Heart left ventricle (tissue), 16 donors: ENCODE measurements at regions not wholly inside any gene's neighbourhood (a gene's known extent, or its start where the extent isn't known, plus 50 kb on each side); places are given as distances from the start of the nearest gene placed in this dataset.

Experiments used
- ATAC-seq, 4 donors: fragments of 200-7000 bp; cut with Tn5 transposase; one replicate each; pipeline ENCODE4 v1.9.1; 2020 to 2022; ENCODE audit warnings: moderate library complexity in 4 of 4, mild to moderate bottlenecking in 3 of 4, moderate number of reproducible peaks in 1 of 4
- DNase-seq, 5 donors: peaks; one replicate each; pipeline ENCODE4 v3.0.0-alpha.2; 2020
- H3K27ac ChIP-seq, 12 donors: fragments of 200-600 bp; sonication (generic) in 4 of 12; one replicate each; pipeline versions ENCODE4 v1.5.0 to v1.8.0; 2016 to 2022; ENCODE audit warnings: mild to moderate bottlenecking in 2 of 12
- H3K27me3 ChIP-seq, 9 donors: fragments of 200-600 bp; sonication (generic) in 2 of 9; one replicate each; pipeline versions ENCODE4 v1.5.1 to v1.8.0; 2016 to 2022; ENCODE audit warnings: mild to moderate bottlenecking in 3 of 9
- H3K36me3 ChIP-seq, 9 donors: fragments of 200-600 bp; sonication (generic) in 2 of 9; one replicate each; pipeline versions ENCODE4 v1.5.0 to v1.8.0; 2018 to 2022; ENCODE audit warnings: mild to moderate bottlenecking in 2 of 9
- H3K4me1 ChIP-seq, 12 donors: fragments of 200-600 bp; sonication (generic) in 4 of 12; one replicate each; pipeline versions ENCODE4 v1.5.0 to v1.8.0; 2016 to 2022; ENCODE audit warnings: mild to moderate bottlenecking in 3 of 12
- H3K4me3 ChIP-seq, 12 donors: fragments of 200-600 bp; sonication (generic) in 4 of 12; one replicate each; pipeline versions ENCODE4 v1.5.0 to v1.8.0; 2017 to 2022; ENCODE audit warnings: mild to moderate bottlenecking in 9 of 12, moderate library complexity in 4 of 12
- H3K9me3 ChIP-seq, 12 donors: fragments of 200-600 bp; sonication (generic) in 4 of 12; one replicate each; pipeline versions ENCODE4 v1.5.0 to v1.8.0; 2016 to 2022; ENCODE audit warnings: mild to moderate bottlenecking in 1 of 12
- CTCF ChIP-seq, 12 donors: fragments of 200-600 bp; sonication (generic) in 4 of 12; IDR thresholded peaks; one replicate each; pipeline versions ENCODE4 v1.5.0 to v1.8.0; 2018 to 2022; ENCODE audit warnings: antibody characterized with exemption in 12 of 12, mild to moderate bottlenecking in 5 of 12
- POLR2A ChIP-seq, 2 donors: fragments of 450-650 bp; IDR thresholded peaks; one replicate each; pipeline ENCODE4 v1.6.1; 2017; ENCODE audit warnings: antibody characterized with exemption in 2 of 2, mild to moderate bottlenecking in 2 of 2, moderate library complexity in 2 of 2
- WGBS, 4 donors: extraction: QIAGEN DNeasy Blood & Tissue Kit in 2 of 4; methylation state at CpG; one replicate each; pipeline versions ENCODE4 v1.1.5 to v1.1.7; 2013 to 2018; 5-methylcytosine and 5-hydroxymethylcytosine counted together
- intact Hi-C, 10 donors: fragments of 100-400 bp; cut with DNase I; formaldehyde crosslinking; loops; one replicate each; pipeline versions ENCODE4 v1.11.1 to v1.14.2; 2022
- donor health status: ischemic (EF 13 %, LVEDD 7.1; RV severe dilation, severe dysfunction).
- donor health status: healthy with polysubstance abuse.
- donor health status: DM: no; HTN: yes; CAD: no.
- donor health status: DM: no; HTN: no; CAD: no.
- donor health status: ischemic (EF 25% LVEDD 6.9; RV normal size, moderate dysfunction).
- donor health status: ischemic (EF 25% LVEDD 5.7; RV mildly dilated, moderate dysfunction).
- donor health status: healthy.
- donor health status: DM: yes; HTN: yes; CAD: no.
- donor health status: ischemic (EF 35%, LVEDD 5.7; RV mildly dilated, moderate dysfunction).
- donor health status: nonischemic (EF 11% LVEDD 7.7; RV severe dilation, severe dysfunction).
- donor health status: DM: yes; HTN: yes; CAD: no.
- donor health status: PGD.
- donor health status: ischemic (EF 29% LVEDD 5.4; RV normal size, mild dysfunction).
- donor health status: nonischemic (EF 23%, LVEDD 6.1; RV moderate dilation, normal function).

GRCh38 chr4:11106759-11107158 lies 321.9 kb downstream of the HS3ST1 start:
- Histone ChIP-seq H3K4me3 (no peak overlapping the region), H3K36me3 (no peaks in the 10 kb centered on the region), H3K27ac (no peak overlapping the region), H3K9me3 (no peaks in the 10 kb centered on the region), H3K4me1 (no peaks in the 10 kb centered on the region), H3K27me3 (no peaks in the 10 kb centered on the region)
- intact Hi-C loops: no loop called here
- ATAC-seq (no peak), DNase-seq (no peak)
- no peak for TF ChIP-seq POLR2A (IDR thresholded peaks at IDR 0.05)
- no peak for TF ChIP-seq CTCF (IDR thresholded peaks at IDR 0.05)
- WGBS, 4 donors: 72 to 79% (median 78%) methylated on average over 2 of the region's 2 CpGs

GRCh38 chr4:11106190-11106589 lies 322.5 kb downstream of the HS3ST1 start:
- intact Hi-C loops: no loop called here
- no peaks in the 10 kb centered on the region for H3K36me3 ChIP-seq
- H3K4me1 ChIP-seq: no peaks in the 10 kb centered on the region

GRCh38 chr4:11105715-11106114 lies 323.0 kb downstream of the HS3ST1 start:
- intact Hi-C loops: no loop called here
- DNase-seq (no peak), ATAC-seq (no peak)
- WGBS, 4 donors: 64 to 88% (median 82%) methylated on average over 3 of the region's 3 CpGs
- TF ChIP-seq POLR2A (IDR thresholded peaks at IDR 0.05): no peak
- TF ChIP-seq CTCF (IDR thresholded peaks at IDR 0.05): no peak
- no peaks in the 10 kb centered on the region for H3K36me3 ChIP-seq
- no peaks in the 10 kb centered on the region for H3K9me3 ChIP-seq
- H3K27ac ChIP-seq: no peak overlapping the region
- H3K4me1 ChIP-seq: no peaks in the 10 kb centered on the region
- no peak overlapping the region for H3K4me3 ChIP-seq
- no peaks in the 10 kb centered on the region for H3K27me3 ChIP-seq

More at GRCh38 chr4:11106190-11106589, 322.5 kb downstream of the HS3ST1 start:
- no peaks in the 10 kb centered on the region for H3K9me3 ChIP-seq
- no peaks in the 10 kb centered on the region for H3K27me3 ChIP-seq
- no peak for ATAC-seq
- no peak for DNase-seq
- no peak overlapping the region for H3K27ac ChIP-seq
- TF ChIP-seq POLR2A (IDR thresholded peaks at IDR 0.05) (no peak), CTCF (IDR thresholded peaks at IDR 0.05) (no peak)
- no peak overlapping the region for H3K4me3 ChIP-seq

GRCh38 chr4:11098461-11098860 lies 330.2 kb downstream of the HS3ST1 start:
- Histone ChIP-seq H3K36me3 (no peaks in the 10 kb centered on the region), H3K9me3 (no peaks in the 10 kb centered on the region), H3K4me1 (no peaks in the 10 kb centered on the region), H3K27me3 (no peaks in the 10 kb centered on the region), H3K4me3 (no peak overlapping the region), H3K27ac (no peak overlapping the region)
- WGBS, 4 donors: 77 to 93% (median 86%) methylated on average over 3 of the region's 3 CpGs
- no peak for TF ChIP-seq POLR2A (IDR thresholded peaks at IDR 0.05)
- no peak for DNase-seq
- no peak for ATAC-seq
- intact Hi-C loops: no loop called here

- Histone ChIP-seq H3K27ac (no peak overlapping the region), H3K27me3 (no peaks in the 10 kb centered on the region), H3K36me3 (no peaks in the 10 kb centered on the region), H3K4me1 (no peaks in the 10 kb centered on the region), H3K9me3 (no peaks in the 10 kb centered on the region), H3K4me3 (no peak overlapping the region)
- DNase-seq (no peak), ATAC-seq (no peak)
- intact Hi-C loops: no loop called here
- WGBS, 4 donors: 85 to 96% (median 89%) methylated on average over 2 of the region's 2 CpGs
- TF ChIP-seq POLR2A (IDR thresholded peaks at IDR 0.05) (no peak), CTCF (IDR thresholded peaks at IDR 0.05) (no peak)
Observed at GRCh38 chr4:11097725-11098124, 331.0 kb downstream of the HS3ST1 start.
